HG02642 (cell line): ENCODE measurements at regions not wholly inside any gene's neighbourhood (a gene's known extent, or its start where the extent isn't known, plus 50 kb on each side); places are given as distances from the start of the nearest gene placed in this dataset.

ENCODE experiments used
- ATAC-seq: cut with Tn5 transposase; IDR thresholded peaks from one replicate; pipeline ENCODE4 v1.9.1; 2021; ENCODE audit warnings: mild to moderate bottlenecking; ENCODE audit not compliant: unreplicated experiment, poor library complexity

GRCh38 chr3:194801461-194802432 is 116.1 kb downstream of the FAM43A start:
- no peak for ATAC-seq

DNA sequence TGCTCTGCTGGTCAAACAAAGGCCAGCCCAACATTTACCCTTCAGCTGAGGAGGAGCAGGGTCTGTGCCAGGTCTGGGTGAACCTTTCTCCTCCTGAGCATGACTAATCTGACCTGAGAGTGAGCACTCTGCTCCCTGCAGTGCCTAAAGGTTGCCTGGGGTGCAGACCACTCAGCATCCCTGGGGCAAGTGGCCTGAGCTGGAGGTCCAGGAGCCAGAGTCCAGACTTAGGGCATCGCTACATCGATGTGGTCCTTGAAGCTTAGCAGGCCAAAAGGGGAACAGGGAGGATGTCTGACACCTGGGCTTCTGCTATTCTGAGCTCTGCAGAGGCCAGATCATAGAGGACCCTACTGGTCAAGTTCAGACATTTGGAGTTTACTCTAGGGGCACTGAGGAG is 119.1 kb downstream of the FAM43A start:
- no peak for ATAC-seq

- no peak for ATAC-seq
Observed at GRCh38 chr3:194805546-194805945, 119.9 kb downstream of the FAM43A start.

GRCh38 chr3:194806991-194807630 is 121.4 kb downstream of the FAM43A start:
- no peak for ATAC-seq

DNA sequence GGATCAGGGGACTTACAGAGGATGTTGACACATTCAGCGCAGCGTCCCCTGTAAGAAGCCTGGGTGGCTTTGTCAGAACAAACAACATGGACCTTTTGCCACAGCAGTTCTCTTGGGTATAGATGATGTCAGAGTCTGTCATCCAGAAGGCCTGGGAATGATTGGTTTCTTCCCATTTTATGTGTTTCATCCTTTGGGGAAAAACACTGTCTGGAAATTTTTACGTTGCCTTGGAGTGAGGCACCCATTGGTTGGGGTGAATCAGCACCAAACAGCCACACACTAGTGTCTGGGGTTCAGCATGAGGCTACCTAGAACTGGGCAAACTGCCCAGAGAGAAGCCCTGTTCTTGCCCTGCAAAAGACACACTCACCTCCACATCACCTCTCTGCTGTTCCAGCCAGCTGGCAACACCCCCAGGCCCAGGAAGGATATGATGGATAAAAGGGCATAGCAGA is 123.0 kb downstream of the FAM43A start:
- ATAC-seq, result no peak

GRCh38 chr3:194809382-194809781 is 123.7 kb downstream of the FAM43A start:
- no peak for ATAC-seq

DNA sequence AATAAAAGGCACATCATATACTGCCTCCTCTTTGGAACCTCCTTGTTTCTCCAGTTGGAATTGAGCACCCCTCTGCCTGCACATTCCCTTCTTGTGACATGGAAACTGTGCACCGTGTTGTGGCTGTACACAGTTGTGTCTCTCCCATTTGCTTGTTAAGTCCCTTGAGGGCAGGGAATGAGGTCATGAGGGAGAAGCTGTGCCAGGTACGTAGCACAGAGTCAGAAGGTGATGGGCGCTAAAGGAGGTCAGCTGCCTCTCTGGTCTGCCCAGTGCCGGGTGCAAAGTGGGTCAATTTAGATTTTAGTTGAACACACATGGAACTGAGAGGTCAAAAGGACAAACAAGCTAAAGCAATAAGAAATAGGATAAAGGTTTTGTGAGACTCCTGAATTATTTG is 124.4 kb downstream of the FAM43A start:
- no peak for ATAC-seq

- no peak for ATAC-seq
Observed at GRCh38 chr3:194811118-194811517, 125.4 kb downstream of the FAM43A start.

DNA sequence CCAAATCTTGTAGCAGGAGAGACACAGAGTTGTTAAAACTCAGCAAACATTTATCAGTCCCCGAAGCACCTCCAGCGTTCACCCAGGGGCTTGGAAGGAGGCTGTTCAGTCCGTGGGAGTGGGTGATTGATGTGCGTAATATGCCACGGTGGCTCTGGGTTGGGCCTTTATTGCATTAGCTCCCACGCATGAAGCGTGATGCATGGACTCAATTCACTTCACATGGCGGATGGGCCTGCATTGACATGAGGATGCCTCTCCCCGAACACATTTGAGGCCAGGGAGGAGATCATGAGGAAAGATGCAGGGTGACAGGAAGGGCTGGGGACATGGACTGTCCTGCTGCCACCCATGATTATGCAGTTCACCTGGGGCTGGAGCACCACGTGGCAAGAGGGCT is 126.5 kb downstream of the FAM43A start:
- no peak for ATAC-seq

DNA sequence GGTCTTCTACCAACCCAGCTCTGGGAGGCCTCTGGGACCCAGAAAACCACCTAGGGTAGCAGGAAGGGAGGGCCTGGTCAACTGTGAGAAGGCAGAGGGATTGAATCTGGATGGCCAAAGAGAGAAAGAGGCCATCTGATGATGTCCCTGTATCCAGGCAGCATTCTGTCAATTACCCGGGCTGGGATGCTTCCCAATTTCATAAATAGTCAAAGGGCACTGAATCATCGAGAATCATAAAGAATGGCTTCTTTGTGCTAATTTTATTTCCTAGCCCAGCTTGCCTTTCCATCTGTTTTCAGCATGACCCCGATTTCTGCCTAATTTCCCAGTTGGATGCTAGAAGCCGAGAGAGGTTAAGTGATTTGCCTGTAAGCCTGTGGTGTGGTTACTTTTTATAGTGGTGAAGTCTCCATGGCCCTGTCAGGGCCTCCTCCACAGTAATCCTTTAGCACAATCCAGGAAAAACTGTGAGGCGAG is 129.2 kb downstream of the FAM43A start:
- ATAC-seq, result no peak

DNA sequence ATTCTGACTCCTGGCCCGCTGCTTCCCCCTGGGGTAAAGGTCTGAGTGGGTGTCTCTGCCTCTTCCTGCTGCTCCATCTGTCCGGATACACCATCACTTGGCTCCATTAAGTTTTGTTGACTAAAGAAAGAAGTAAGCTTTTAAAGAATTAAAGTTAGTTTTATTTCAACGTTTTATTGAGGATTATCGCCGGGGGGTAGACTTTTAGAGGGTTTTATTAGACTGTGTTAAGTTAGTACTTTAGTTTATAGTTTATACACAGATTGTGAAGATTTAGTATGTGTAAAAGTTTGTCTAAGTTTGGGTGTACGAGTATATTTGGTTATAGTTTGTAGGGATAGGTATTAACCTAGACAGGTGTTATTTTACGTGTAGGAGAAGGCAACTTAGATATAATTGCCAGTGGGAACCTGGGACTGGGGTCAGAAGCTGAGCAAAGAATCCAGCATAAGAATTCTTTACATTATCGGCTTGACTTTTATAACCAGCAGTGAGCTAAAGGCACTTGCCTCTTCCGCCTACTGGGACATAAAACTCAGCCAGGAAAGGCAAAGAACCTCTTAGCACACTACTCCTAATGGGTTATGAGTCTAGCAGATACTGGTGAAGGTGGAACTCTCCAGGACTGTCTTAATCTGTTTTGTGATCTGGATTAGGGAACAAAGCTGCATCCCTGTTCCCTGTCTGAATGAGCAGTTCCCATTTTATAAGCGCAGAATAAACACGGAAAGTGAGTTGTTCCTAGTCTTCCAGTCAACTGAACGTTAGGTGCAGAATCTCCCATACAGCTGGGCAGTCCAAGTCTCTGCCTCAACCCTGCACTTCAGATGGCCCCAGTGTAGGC is 131.3 kb downstream of the FAM43A start:
- no peak for ATAC-seq

GRCh38 chr3:194817592-194817930 is 131.9 kb downstream of the FAM43A start:
- no peak for ATAC-seq

DNA sequence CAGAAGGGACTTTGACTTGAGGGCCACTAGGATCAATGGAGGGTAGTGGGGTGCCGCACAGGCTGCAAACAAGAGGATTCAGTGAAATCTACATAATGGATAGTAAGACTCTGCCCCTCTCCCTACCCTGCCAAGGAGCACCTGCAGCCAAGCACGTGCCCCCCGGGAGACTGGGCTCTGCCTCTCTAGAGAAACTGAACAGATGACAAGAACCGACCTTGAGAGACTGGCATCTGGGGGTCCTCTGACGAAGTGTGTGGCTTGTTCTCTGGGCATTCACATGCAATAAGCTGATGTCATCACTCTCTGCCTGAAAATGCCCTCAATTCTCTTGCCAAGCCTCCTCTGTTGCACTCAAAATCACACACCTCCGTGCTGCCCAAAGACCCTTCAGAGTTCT is 132.3 kb downstream of the FAM43A start:
- no peak for ATAC-seq

DNA sequence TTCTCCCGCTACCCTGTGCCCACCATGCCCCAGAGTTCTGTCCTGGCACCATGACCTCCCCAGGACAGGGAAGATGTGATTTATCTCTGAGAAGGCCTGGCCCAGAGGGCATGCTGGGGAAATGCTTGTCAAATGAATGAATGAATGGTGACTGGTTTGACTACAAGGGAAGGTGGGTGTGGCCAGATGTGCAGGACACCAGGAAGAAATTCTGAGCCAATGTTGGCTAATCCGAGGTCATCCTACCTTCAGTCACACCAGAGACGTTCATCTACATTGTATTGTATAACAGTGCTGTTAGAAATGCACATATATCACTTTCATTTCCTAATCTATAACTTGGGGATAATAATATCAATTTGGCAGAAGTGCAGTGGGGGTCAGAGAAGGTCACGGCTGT is 138.4 kb downstream of the FAM43A start:
- ATAC-seq, result no peak

DNA sequence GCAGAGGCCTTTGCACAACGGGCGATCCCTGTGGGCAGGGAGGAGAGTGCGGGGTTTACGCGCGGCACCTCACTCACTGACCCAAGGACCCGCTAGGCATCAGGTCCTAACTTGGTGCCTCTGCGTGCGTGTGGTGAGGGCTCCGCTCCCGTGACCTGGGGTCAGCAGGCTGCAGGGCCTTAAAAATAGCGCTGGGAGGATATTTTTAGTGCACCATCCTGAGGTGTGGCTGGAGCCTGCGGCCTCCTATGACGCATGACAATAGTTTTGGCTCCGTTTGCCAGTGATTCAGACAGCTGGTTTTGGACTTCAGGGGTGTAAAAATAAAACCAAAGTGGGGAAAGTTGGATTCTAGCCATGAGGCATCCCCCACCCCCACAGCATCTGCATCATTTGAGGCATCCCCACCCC is 139.0 kb downstream of the FAM43A start:
- ATAC-seq, result no peak

- no peak for ATAC-seq
Observed at GRCh38 chr3:194826594-194826993, 140.9 kb downstream of the FAM43A start.

DNA sequence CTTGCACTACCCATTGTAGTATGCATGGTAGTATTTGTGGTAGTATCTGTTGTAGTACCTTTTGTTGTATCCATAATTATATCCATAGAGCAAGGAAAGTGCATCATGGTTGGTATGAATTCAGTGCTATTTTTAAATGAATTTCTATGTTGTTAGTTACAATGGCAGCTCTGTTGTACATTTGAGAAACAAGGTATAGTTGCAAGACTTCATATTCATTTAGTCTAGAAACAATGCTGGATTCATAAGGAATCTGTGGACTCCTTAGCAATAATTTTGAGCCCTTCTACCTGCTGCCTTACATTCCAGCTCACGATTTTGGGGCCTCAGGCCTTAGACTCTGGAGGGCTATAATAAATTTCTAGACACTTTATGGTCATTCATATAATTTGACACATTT is 141.8 kb downstream of the FAM43A start:
- ATAC-seq, result no peak

- ATAC-seq, result no peak
Observed at GRCh38 chr3:194828116-194828515, 142.4 kb downstream of the FAM43A start.

DNA sequence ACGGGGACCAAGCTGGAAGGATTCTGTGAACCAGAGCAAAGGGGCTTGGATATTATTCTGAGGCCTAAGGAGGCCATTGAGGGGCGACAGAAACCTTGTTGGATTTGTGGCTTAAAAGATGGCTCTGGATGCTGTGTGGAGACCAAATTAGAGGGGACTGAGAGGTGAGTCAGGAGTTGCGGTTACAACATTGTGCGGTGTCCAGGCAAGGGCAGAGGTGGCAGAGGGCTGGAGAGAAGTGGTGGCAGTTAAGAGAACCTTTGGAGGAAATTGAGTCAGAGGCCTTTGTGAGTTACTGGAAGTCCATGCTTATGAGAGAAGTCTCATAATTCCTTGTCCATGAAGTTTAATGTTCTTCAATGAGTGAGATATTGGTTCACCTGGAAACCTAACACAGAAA is 143.2 kb downstream of the FAM43A start:
- no peak for ATAC-seq

DNA sequence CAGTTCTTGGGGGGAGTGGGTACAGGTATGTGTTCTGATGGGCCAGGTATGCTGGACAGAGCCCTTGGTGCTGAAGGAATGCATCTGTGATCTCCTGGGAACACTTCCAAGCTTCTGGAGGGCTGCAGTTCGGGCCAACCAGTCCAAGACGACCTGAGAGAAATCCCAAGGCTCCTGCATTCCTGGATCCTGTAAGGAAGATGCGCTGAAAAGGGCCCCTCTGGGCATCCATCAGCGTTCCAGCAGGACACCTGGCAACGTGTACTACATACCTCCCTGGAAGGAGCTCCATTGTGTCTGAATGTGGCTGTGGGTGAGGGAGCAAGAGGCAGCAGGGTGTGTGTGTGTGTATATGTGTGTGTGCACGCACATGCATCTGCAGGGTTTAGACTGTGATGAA is 144.7 kb downstream of the FAM43A start:
- no peak for ATAC-seq

GRCh38 chr3:194830978-194831377 is 145.3 kb downstream of the FAM43A start:
- no peak for ATAC-seq
